ENCODE measurements at regions not wholly inside any gene's neighbourhood (a gene's known extent, or its start where the extent isn't known, plus 50 kb on each side); places are given as distances from the start of the nearest gene placed in this dataset.

GRCh38 chr3:150172356-150172755 lies 201.7 kb upstream of the PFN2 start:
- POLR2A ChIA-PET = no interaction called here
- no peak overlapping the region for H3K9ac ChIP-seq (ENCODE audit: control insufficient read depth, insufficient read depth, low read length)
- intact Hi-C loops (cut with micrococcal nuclease; ENCODE audit: unreplicated experiment) (no loop called here), in situ Hi-C loops (cut with MboI) (no loop called here)
- BruUV-seq (replicated peaks) = no TSS peak
- CTCF ChIA-PET = interaction anchor here (0.5 to 1.7 kb wide), 5 partner anchors 9 to 1427 kb away, joined by 3 to 8 read pairs (median 6); no protein-coding TSS in a partner anchor
- H3K27ac ChIP-seq (ENCODE audit: control insufficient read depth, insufficient read depth) = no peak overlapping the region
- H3K4me1 ChIP-seq (ENCODE audit: control insufficient read depth, insufficient read depth, low read length) = 0 out of 2 replicates have a peak, but pooled peaks cover 4% of the 10 kb centered on the region
- ATAC-seq = no peak
- H3K27me3 ChIP-seq (replicated peaks in 1 of 2; ENCODE audit: control insufficient read depth in 2 of 2, insufficient read depth in 2 of 2, low read length in 1 of 2) = no peaks in the 10 kb centered on the region
- H3K4me2 ChIP-seq (ENCODE audit: control insufficient read depth, insufficient read depth) = no peak overlapping the region
- WGBS (ENCODE audit: insufficient coverage, insufficient replicate concordance, low lambda C conversion rate, missing lambda C conversion rate) = 0% methylated on average over 2 of the region's 2 CpGs
- no peak overlapping the region; the same call in 1 of the 2 replicates for H2AFZ ChIP-seq (ENCODE audit: control insufficient read depth, low read depth, low read length)
- no peak for TF ChIP-seq CHD4 (IDR thresholded peaks at IDR 0.05)
- no peak for TF ChIP-seq BHLHE40 (IDR thresholded peaks at IDR 0.05; ENCODE audit: borderline replicate concordance in 1 of 2, low read depth in 2 of 2, low read length in 1 of 2)
- TF ChIP-seq, protein P1, sequence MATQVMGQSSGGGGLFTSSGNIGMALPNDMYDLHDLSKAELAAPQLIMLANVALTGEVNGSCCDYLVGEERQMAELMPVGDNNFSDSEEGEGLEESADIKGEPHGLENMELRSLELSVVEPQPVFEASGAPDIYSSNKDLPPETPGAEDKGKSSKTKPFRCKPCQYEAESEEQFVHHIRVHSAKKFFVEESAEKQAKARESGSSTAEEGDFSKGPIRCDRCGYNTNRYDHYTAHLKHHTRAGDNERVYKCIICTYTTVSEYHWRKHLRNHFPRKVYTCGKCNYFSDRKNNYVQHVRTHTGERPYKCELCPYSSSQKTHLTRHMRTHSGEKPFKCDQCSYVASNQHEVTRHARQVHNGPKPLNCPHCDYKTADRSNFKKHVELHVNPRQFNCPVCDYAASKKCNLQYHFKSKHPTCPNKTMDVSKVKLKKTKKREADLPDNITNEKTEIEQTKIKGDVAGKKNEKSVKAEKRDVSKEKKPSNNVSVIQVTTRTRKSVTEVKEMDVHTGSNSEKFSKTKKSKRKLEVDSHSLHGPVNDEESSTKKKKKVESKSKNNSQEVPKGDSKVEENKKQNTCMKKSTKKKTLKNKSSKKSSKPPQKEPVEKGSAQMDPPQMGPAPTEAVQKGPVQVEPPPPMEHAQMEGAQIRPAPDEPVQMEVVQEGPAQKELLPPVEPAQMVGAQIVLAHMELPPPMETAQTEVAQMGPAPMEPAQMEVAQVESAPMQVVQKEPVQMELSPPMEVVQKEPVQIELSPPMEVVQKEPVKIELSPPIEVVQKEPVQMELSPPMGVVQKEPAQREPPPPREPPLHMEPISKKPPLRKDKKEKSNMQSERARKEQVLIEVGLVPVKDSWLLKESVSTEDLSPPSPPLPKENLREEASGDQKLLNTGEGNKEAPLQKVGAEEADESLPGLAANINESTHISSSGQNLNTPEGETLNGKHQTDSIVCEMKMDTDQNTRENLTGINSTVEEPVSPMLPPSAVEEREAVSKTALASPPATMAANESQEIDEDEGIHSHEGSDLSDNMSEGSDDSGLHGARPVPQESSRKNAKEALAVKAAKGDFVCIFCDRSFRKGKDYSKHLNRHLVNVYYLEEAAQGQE (IDR thresholded peaks at IDR 0.05; ENCODE audit: low read depth, low read length) = no peak
- no peak for TF ChIP-seq SMC3 (IDR thresholded peaks at IDR 0.05; ENCODE audit: borderline replicate concordance, low read length)
- TF ChIP-seq EGR1 (IDR thresholded peaks at IDR 0.05; ENCODE audit: borderline replicate concordance in 1 of 2, low read depth in 2 of 2, low read length in 2 of 2) = no peak
- TF ChIP-seq TCF3 (IDR thresholded peaks at IDR 0.05; ENCODE audit: borderline replicate concordance, insufficient read depth, low read depth, low read length) = no peak
- TF ChIP-seq ASH2L (IDR thresholded peaks at IDR 0.05; ENCODE audit: borderline replicate concordance, low read depth) = no peak
- TF ChIP-seq POLR2A (IDR thresholded peaks at IDR 0.05; ENCODE audit: low read depth, low read length) = no peak
- no peak for TF ChIP-seq ZNF24 (IDR thresholded peaks at IDR 0.05)
- TF ChIP-seq GABPA (IDR thresholded peaks at IDR 0.05; ENCODE audit: low read depth) = no peak
- no peak for TF ChIP-seq MYB (IDR thresholded peaks at IDR 0.05; ENCODE audit: borderline replicate concordance, low read depth, low read length)
- TF ChIP-seq MYC (IDR thresholded peaks at IDR 0.05; ENCODE audit: insufficient read depth, insufficient read length, insufficient replicate concordance, low read length, severe bottlenecking) = no peak
- TF ChIP-seq TAF1 (IDR thresholded peaks at IDR 0.05; ENCODE audit: borderline replicate concordance, low read depth, low read length) = no peak
- TF ChIP-seq ETV6 (conservative IDR thresholded peaks at IDR 0.05 in 1 of 2, IDR thresholded peaks at IDR 0.05 in 1 of 2; ENCODE audit: borderline replicate concordance in 1 of 2, low read depth in 1 of 2) = no peak
- TF ChIP-seq, protein P2, sequence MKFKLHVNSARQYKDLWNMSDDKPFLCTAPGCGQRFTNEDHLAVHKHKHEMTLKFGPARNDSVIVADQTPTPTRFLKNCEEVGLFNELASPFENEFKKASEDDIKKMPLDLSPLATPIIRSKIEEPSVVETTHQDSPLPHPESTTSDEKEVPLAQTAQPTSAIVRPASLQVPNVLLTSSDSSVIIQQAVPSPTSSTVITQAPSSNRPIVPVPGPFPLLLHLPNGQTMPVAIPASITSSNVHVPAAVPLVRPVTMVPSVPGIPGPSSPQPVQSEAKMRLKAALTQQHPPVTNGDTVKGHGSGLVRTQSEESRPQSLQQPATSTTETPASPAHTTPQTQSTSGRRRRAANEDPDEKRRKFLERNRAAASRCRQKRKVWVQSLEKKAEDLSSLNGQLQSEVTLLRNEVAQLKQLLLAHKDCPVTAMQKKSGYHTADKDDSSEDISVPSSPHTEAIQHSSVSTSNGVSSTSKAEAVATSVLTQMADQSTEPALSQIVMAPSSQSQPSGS (IDR thresholded peaks at IDR 0.05; ENCODE audit: low read length) = no peak
- TF ChIP-seq SREBF2 (IDR thresholded peaks at IDR 0.05; ENCODE audit: low read length) = no peak
- no peak for TF ChIP-seq NR2C2 (IDR thresholded peaks at IDR 0.05; ENCODE audit: borderline replicate concordance, control insufficient read depth, insufficient read length, low read depth)
- DNase-seq (ENCODE audit: low read depth, low spot score) = no peak
- no peak overlapping the region for H3K4me3 ChIP-seq
- H3K36me3 ChIP-seq (ENCODE audit: control insufficient read depth in 2 of 2, insufficient read depth in 2 of 2, low read length in 1 of 2) = no peaks in the 10 kb centered on the region
- no peaks in the 10 kb centered on the region for H3K79me2 ChIP-seq (ENCODE audit: control insufficient read depth, insufficient read depth, low read length)
- no peaks in the 10 kb centered on the region; the same call in 2 of the 3 replicates for H3K9me3 ChIP-seq (replicated peaks; ENCODE audit: control insufficient read depth, insufficient read depth, low read length)
- SMC1A ChIA-PET (ENCODE audit: uncharacterized antibody, unreplicated experiment) = interaction anchor here (0.7 kb wide), 3 partner anchors 12 to 189 kb away, joined by 3 to 5 read pairs (median 3); no protein-coding TSS in a partner anchor
- no peaks in the 10 kb centered on the region for H4K20me1 ChIP-seq (ENCODE audit: control insufficient read depth, insufficient read depth)
- no peak for FAIRE-seq
- RAD21 ChIA-PET (ENCODE audit: unreplicated experiment) = interaction anchor here (0.5 to 2.4 kb wide), 2 partner anchors 12 to 28 kb away, joined by 3 to 11 read pairs; no protein-coding TSS in a partner anchor
